Astrocyte (in vitro differentiated cells and primary cell): ENCODE measurements at regions not wholly inside any gene's neighbourhood (a gene's known extent, or its start where the extent isn't known, plus 50 kb on each side); places are given as distances from the start of the nearest gene placed in this dataset.

Source experiments
- DNase-seq: peaks from one replicate; pipeline ENCODE4 v3.0.0-alpha.2; 2010; ENCODE audit warnings: low read depth
- FAIRE-seq: peaks from 2 replicates; lab custom pipeline; 2011; peaks lifted over from hg19 to GRCh38; lab: Jason Lieb, UNC
- H2AFZ ChIP-seq: 2 replicates; pipeline ENCODE4 v1.6.0; 2012; ENCODE audit warnings: low read depth, low read length, inconsistent platforms
- H3K27ac ChIP-seq: 2 replicates; pipeline ENCODE4 v1.5.1; 2011; ENCODE audit warnings: low read depth, low read length, inconsistent platforms
- H3K27me3 ChIP-seq: 2 replicates; pipeline ENCODE4 v1.6.0; 2011; ENCODE audit warnings: low read length, inconsistent platforms; ENCODE audit not compliant: insufficient read depth
- H3K36me3 ChIP-seq: 2 replicates; pipeline ENCODE4 v1.5.1; 2011; ENCODE audit warnings: low read length, inconsistent platforms; ENCODE audit not compliant: insufficient read depth
- H3K4me1 ChIP-seq: 2 replicates; pipeline ENCODE4 v1.5.1; 2011; ENCODE audit warnings: low read length, inconsistent platforms; ENCODE audit not compliant: insufficient read depth
- H3K4me2 ChIP-seq: 2 replicates; pipeline ENCODE4 v1.6.0; 2012; ENCODE audit warnings: low read length, inconsistent platforms
- H3K4me3 ChIP-seq: 2 replicates; pipeline ENCODE4 v1.5.1; 2011; ENCODE audit warnings: low read depth, mild to moderate bottlenecking, low read length, inconsistent platforms; ENCODE audit not compliant: insufficient read depth
- H3K79me2 ChIP-seq: 2 replicates; pipeline ENCODE4 v1.6.0; 2012; ENCODE audit warnings: mild to moderate bottlenecking, low read length, inconsistent platforms; ENCODE audit not compliant: insufficient read depth
- H3K9ac ChIP-seq: 2 replicates; pipeline ENCODE4 v1.6.0; 2012; ENCODE audit warnings: mild to moderate bottlenecking, low read length, inconsistent platforms
- H3K9me3 ChIP-seq: 2 replicates; pipeline ENCODE4 v1.5.1; 2012; ENCODE audit warnings: low read depth, mild to moderate bottlenecking, low read length, inconsistent platforms; ENCODE audit not compliant: insufficient read depth
- H4K20me1 ChIP-seq: 2 replicates; pipeline ENCODE4 v1.6.0; 2012; ENCODE audit warnings: low read length, inconsistent platforms; ENCODE audit not compliant: insufficient read depth
- H3K27ac Mint-ChIP-seq: one replicate; pipeline ENCODE4 v1.8.0; 2021; ENCODE audit warnings: mild to moderate bottlenecking, mixed read lengths; ENCODE audit not compliant: unreplicated experiment
- H3K27me3 Mint-ChIP-seq: one replicate; pipeline ENCODE4 v1.8.0; 2021; ENCODE audit warnings: low read depth, mixed read lengths; ENCODE audit not compliant: unreplicated experiment
- H3K36me3 Mint-ChIP-seq: one replicate; pipeline ENCODE4 v1.8.0; 2021; ENCODE audit warnings: low read depth, mixed read lengths; ENCODE audit not compliant: unreplicated experiment
- H3K4me1 Mint-ChIP-seq: one replicate; pipeline ENCODE4 v1.8.0; 2021; ENCODE audit warnings: low read depth, mixed read lengths; ENCODE audit not compliant: unreplicated experiment
- H3K4me3 Mint-ChIP-seq: one replicate; pipeline ENCODE4 v1.8.0; 2021; ENCODE audit warnings: mild to moderate bottlenecking, moderate library complexity, mixed read lengths; ENCODE audit not compliant: unreplicated experiment
- H3K9me3 Mint-ChIP-seq: one replicate; pipeline ENCODE4 v1.8.0; 2021; ENCODE audit warnings: mild to moderate bottlenecking, mixed read lengths; ENCODE audit not compliant: unreplicated experiment
- EZH2 ChIP-seq: IDR thresholded peaks from 2 replicates; pipeline ENCODE4 v1.6.1; 2012; ENCODE audit warnings: mild to moderate bottlenecking, low read length, inconsistent platforms; ENCODE audit not compliant: insufficient read depth
- TF ChIP-seq, protein P1 (sequence below): IDR thresholded peaks from 2 replicates; pipeline ENCODE4 v1.5.1; 2011; ENCODE audit warnings: low read depth, mild to moderate bottlenecking, inconsistent platforms, low read length, moderate library complexity; ENCODE audit not compliant: insufficient read depth

- Histone ChIP-seq H3K9me3 (no peaks in the 10 kb centered on the region), H3K4me1 (no peaks in the 10 kb centered on the region), H3K79me2 (no peaks in the 10 kb centered on the region), H2AFZ (no peak overlapping the region), H4K20me1 (no peaks in the 10 kb centered on the region), H3K4me3 (no peak overlapping the region), H3K9ac (no peak overlapping the region), H3K36me3 (no peaks in the 10 kb centered on the region), H3K27me3 (no peaks in the 10 kb centered on the region), H3K27ac (no peak overlapping the region), H3K4me2 (no peak overlapping the region)
- Mint-ChIP-seq H3K27me3 (no peaks in the 10 kb centered on the region), H3K36me3 (no peaks in the 10 kb centered on the region), H3K4me1 (peaks cover 3% of the 10 kb centered on the region), H3K27ac (no peak overlapping the region), H3K9me3 (peaks cover 4% of the 10 kb centered on the region), H3K4me3 (no peak overlapping the region)
- FAIRE-seq (no peak), DNase-seq (no peak)
- TF ChIP-seq, protein P1, sequence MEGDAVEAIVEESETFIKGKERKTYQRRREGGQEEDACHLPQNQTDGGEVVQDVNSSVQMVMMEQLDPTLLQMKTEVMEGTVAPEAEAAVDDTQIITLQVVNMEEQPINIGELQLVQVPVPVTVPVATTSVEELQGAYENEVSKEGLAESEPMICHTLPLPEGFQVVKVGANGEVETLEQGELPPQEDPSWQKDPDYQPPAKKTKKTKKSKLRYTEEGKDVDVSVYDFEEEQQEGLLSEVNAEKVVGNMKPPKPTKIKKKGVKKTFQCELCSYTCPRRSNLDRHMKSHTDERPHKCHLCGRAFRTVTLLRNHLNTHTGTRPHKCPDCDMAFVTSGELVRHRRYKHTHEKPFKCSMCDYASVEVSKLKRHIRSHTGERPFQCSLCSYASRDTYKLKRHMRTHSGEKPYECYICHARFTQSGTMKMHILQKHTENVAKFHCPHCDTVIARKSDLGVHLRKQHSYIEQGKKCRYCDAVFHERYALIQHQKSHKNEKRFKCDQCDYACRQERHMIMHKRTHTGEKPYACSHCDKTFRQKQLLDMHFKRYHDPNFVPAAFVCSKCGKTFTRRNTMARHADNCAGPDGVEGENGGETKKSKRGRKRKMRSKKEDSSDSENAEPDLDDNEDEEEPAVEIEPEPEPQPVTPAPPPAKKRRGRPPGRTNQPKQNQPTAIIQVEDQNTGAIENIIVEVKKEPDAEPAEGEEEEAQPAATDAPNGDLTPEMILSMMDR, result no peak
- TF ChIP-seq EZH2, result no peak
Measured at GRCh38 chr14:58848365-58848764, 210.6 kb downstream of the DACT1 start.

DNA sequence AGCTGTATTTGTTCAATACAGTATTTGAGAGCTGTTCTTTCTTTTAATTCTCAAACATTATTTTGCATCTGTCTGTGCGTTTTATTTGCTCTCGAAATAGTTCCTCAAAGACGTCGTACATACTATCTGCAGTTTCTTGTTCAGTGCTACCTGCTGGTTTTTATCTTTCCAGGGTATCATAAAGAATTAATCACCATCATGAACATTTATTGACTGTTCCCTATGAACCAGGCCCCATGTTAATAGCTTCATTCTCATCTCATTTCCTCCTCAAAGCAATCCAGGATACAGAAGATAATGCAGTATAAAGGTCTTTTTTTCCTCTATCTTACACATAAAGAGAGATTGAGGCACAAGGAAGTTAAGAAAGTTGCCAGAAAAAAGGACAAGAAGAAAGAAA is 211.8 kb downstream of the DACT1 start:
- no peak overlapping the region for H3K9ac ChIP-seq
- no peaks in the 10 kb centered on the region for H3K4me1 ChIP-seq
- Mint-ChIP-seq H3K36me3 (no peaks in the 10 kb centered on the region), H3K4me1 (peaks cover 3% of the 10 kb centered on the region), H3K27ac (no peak overlapping the region), H3K9me3 (peaks cover 4% of the 10 kb centered on the region), H3K4me3 (no peak overlapping the region), H3K27me3 (no peaks in the 10 kb centered on the region)
- H3K27me3 ChIP-seq, result no peaks in the 10 kb centered on the region
- FAIRE-seq (no peak), DNase-seq (no peak)
- no peaks in the 10 kb centered on the region for H3K79me2 ChIP-seq
- H3K4me2 ChIP-seq, result no peak overlapping the region
- H3K27ac ChIP-seq, result no peak overlapping the region
- no peaks in the 10 kb centered on the region for H4K20me1 ChIP-seq
- H3K9me3 ChIP-seq, result no peaks in the 10 kb centered on the region
- TF ChIP-seq, protein P1, result no peak
- TF ChIP-seq EZH2, result no peak
- no peaks in the 10 kb centered on the region for H3K36me3 ChIP-seq
- H2AFZ ChIP-seq, result no peak overlapping the region
- no peak overlapping the region for H3K4me3 ChIP-seq

GRCh38 chr14:58850011-58850410 is 212.2 kb downstream of the DACT1 start:
- no peak for DNase-seq
- H3K4me1 ChIP-seq, result no peaks in the 10 kb centered on the region
- H3K27me3 ChIP-seq, result no peaks in the 10 kb centered on the region
- TF ChIP-seq EZH2, result no peak
- TF ChIP-seq, protein P1, result no peak
- H3K4me2 ChIP-seq, result no peak overlapping the region
- H3K4me3 ChIP-seq, result no peak overlapping the region
- no peaks in the 10 kb centered on the region for H3K36me3 Mint-ChIP-seq
- H2AFZ ChIP-seq, result no peak overlapping the region
- H3K36me3 ChIP-seq, result no peaks in the 10 kb centered on the region
- H4K20me1 ChIP-seq, result no peaks in the 10 kb centered on the region
- H3K9me3 ChIP-seq, result no peaks in the 10 kb centered on the region
- no peak overlapping the region for H3K27ac Mint-ChIP-seq
- H3K9me3 Mint-ChIP-seq, result peaks cover 4% of the 10 kb centered on the region
- no peak overlapping the region for H3K9ac ChIP-seq
- H3K4me3 Mint-ChIP-seq, result no peak overlapping the region
- H3K79me2 ChIP-seq, result no peaks in the 10 kb centered on the region
- H3K4me1 Mint-ChIP-seq, result peaks cover 3% of the 10 kb centered on the region
- no peaks in the 10 kb centered on the region for H3K27me3 Mint-ChIP-seq
- FAIRE-seq, result no peak
- no peak overlapping the region for H3K27ac ChIP-seq
